Panc1 (cell line): ENCODE measurements at regions not wholly inside any gene's neighbourhood (a gene's known extent, or its start where the extent isn't known, plus 50 kb on each side); places are given as distances from the start of the nearest gene placed in this dataset.

Experiments used
- CTCF ChIP-seq: fragments of 450-650 bp; IDR thresholded peaks from 2 replicates; pipeline ENCODE4 v1.5.1; 2017; ENCODE audit warnings: mild to moderate bottlenecking
- POLR2AphosphoS5 ChIP-seq: IDR thresholded peaks from 2 replicates; pipeline ENCODE4 v1.6.1; 2012; ENCODE audit warnings: mild to moderate bottlenecking, low read depth, low read length, moderate library complexity
- SIN3A ChIP-seq: IDR thresholded peaks from 2 replicates; pipeline ENCODE4 v1.6.1; 2012; ENCODE audit warnings: low read depth, mild to moderate bottlenecking, low read length, moderate library complexity, borderline replicate concordance; ENCODE audit not compliant: insufficient read depth
- TCF7L2 ChIP-seq: IDR thresholded peaks from 2 replicates; pipeline ENCODE4 v1.6.1; 2011; ENCODE audit warnings: mild to moderate bottlenecking, low read depth, low read length, inconsistent platforms
- TF ChIP-seq, protein P1 (sequence below), 2 experiments: IDR thresholded peaks; 2 replicates each; pipeline ENCODE4 v1.6.1; 2011 to 2012; ENCODE audit warnings: low read depth in 2 of 2, control low read depth in 1 of 2, low read length in 1 of 2, mild to moderate bottlenecking in 1 of 2, moderate library complexity in 1 of 2; ENCODE audit not compliant: insufficient read depth in 1 of 2

DNA sequence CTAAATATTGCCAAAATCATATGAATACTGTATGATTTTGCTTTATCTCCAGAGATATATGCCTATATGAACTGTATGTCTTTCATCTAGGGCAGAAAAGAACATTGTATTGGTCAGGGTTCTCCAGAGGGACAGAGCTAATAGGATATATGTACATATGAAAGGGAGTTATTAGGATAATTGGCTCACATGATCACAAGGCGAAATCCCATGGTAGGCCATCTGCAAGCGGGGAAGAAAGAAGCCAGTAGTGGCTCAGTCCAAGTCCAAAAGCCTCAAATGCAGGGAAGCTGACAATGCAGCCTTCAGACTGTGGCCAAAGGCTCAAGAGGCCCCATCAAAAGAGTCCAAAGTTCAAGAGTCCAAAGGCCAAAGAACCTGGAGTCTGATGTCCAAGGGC lies 209.9 kb downstream of the RNF144A start:
- TF ChIP-seq CTCF, result no peak
- TF ChIP-seq POLR2AphosphoS5, result no peak
- TF ChIP-seq, protein P1, sequence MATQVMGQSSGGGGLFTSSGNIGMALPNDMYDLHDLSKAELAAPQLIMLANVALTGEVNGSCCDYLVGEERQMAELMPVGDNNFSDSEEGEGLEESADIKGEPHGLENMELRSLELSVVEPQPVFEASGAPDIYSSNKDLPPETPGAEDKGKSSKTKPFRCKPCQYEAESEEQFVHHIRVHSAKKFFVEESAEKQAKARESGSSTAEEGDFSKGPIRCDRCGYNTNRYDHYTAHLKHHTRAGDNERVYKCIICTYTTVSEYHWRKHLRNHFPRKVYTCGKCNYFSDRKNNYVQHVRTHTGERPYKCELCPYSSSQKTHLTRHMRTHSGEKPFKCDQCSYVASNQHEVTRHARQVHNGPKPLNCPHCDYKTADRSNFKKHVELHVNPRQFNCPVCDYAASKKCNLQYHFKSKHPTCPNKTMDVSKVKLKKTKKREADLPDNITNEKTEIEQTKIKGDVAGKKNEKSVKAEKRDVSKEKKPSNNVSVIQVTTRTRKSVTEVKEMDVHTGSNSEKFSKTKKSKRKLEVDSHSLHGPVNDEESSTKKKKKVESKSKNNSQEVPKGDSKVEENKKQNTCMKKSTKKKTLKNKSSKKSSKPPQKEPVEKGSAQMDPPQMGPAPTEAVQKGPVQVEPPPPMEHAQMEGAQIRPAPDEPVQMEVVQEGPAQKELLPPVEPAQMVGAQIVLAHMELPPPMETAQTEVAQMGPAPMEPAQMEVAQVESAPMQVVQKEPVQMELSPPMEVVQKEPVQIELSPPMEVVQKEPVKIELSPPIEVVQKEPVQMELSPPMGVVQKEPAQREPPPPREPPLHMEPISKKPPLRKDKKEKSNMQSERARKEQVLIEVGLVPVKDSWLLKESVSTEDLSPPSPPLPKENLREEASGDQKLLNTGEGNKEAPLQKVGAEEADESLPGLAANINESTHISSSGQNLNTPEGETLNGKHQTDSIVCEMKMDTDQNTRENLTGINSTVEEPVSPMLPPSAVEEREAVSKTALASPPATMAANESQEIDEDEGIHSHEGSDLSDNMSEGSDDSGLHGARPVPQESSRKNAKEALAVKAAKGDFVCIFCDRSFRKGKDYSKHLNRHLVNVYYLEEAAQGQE (IDR thresholded peaks at IDR 0.05; ENCODE audit: insufficient read depth in 1 of 2, low read depth in 2 of 2, low read length in 1 of 2), result no peak
- no peak for TF ChIP-seq TCF7L2
- TF ChIP-seq SIN3A, result no peak
